ENCODE measurements at regions not wholly inside any gene's neighbourhood (a gene's known extent, or its start where the extent isn't known, plus 50 kb on each side); places are given as distances from the start of the nearest gene placed in this dataset.

- no peak for DNase-seq (ENCODE audit: low read depth)
Observed at GRCh38 chr4:180913750-180914149, 1329.5 kb upstream of the TENM3 start.

- no peak for DNase-seq (ENCODE audit: low read depth)
Observed at GRCh38 chr4:180923486-180923885, 1319.7 kb upstream of the TENM3 start.

DNA sequence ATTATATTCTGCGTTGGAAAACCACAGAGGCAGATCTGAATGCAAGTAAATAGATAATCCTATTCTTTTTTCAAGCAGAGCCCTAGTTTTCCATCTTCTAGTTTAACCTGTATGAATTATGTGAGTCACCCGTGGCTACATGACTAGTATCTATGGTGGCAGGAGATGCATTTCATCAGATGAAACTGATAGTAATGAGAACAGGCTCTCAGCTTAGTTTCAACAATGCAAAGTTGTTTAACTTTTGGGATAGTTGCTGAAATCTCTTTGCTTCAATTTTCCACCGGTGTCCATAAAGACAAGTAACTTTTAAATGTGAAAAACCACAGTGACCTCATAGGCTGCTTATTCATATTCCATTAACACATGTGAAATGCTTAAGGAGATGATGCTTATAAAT, 1317.4 kb upstream of the TENM3 start:
- no peak for DNase-seq (ENCODE audit: low read depth)

DNA sequence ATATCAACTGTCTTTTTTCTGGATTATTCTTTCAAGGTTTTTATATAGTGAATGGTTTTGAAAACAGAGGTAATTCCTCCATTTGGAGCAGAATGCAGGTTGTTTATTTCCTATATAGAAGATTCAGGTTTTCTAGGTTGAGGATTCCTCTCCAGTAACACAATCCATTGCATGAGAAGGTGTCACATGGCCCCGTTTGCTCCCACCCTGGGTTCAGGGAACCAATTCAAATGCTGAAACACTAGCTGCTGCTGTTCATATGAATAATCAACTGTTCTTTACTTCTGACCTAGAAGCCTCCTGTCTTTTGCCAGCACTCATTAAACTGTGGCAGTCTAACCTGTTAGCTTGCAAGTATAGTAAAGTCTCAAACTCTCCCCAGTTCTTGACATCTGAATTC, 1316.9 kb upstream of the TENM3 start:
- DNase-seq (ENCODE audit: low read depth) = no peak

DNA sequence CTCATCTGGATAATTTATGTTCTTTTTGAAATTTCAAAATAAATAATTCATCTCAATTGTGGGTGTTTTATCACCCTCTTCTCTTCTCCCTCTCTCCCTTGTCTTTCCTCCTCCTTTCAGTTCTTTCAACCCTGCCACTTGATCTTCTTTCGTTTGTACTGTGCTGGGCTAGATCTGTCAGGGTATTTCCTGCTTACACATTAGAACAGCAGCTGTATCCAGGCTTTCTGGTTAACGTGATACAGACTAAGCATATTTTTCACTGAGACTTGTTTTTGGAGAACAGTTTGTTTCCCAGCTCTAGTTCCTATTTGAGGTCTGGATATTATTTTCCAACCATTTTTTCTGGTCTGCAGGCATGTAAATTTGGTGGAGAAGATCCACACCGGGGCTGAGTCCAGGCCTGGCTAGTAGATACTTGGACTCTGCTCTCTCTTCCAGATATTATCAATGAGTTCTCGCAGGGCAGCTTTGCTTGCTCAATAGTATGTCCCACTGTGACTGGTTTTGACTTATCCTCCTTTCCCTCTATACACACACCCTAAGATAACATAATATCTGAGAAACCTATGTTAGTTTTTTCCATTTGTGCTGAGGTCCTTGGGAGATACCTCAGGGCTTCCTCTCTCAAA, 1310.7 kb upstream of the TENM3 start:
- no peak for DNase-seq (ENCODE audit: low read depth)

GRCh38 chr4:180937083-180937482, 1306.1 kb upstream of the TENM3 start:
- DNase-seq (ENCODE audit: low read depth) = no peak

- no peak for DNase-seq (ENCODE audit: low read depth)
Observed at GRCh38 chr4:180940680-180941079, 1302.5 kb upstream of the TENM3 start.

DNA sequence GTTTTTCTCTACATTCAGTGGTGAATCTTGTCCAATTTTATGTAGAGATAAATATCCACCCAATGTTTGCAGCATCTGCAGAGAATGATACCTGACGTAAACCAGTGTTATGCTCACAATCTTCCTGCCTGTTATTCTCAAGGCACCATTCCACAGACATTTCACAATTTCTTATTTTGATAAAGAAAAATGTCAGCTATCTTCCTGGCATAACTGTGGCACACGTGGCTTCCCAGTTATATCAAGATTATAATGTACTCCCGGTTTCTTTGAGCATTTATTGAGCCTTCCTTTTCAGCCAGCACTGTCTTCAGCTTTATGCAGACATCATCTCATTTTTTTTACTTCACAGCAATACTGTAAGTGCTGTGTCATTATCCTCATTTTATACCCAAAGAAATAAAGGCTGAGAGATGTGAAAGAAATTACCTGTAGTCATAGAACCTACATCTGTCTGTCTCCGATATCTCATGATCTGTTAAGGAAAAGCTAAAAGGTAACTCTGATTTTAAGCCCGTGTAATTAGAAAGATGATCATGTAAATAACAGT, 1300.8 kb upstream of the TENM3 start:
- DNase-seq (ENCODE audit: low read depth) = no peak

- DNase-seq (ENCODE audit: low read depth) = no peak
Observed at GRCh38 chr4:180946188-180946587, 1297.0 kb upstream of the TENM3 start.

GRCh38 chr4:180947425-180947824, 1295.8 kb upstream of the TENM3 start:
- DNase-seq (ENCODE audit: low read depth) = no peak

DNA sequence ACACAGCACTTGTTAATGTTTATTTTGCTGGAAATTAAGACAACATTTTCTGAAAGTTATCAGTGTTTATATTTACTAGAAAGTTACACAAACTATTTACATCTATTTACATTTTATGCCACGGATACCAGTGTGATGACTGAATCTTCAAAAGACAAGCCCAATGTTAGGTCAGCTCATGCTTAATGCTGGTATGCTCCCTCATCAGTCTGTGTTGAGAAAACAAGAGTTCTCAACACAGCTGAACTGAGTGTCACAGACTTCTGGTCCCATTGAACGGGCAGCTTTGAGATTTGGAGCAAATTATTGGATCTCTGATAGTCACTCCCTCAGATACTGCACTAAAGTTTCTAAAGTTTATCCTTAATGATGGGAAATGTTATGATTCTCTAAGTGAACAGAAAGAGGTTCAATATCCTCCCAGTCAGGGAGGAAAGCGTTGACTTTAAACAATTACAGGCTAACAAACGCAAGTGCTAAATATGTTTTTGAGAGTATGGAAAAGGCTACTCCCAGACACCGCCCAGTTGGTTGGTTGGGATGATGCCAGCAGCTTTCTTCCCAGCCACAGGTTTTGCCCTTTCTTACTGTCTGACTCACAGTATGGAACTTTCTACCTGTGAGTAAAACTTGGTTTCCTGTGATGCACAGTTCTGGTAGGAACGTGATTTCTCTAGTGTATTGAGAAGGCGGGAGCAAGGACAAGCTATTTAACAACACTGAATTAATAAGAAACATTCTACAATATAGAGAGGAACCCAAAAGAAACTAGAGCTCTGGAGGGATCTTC, 1293.6 kb upstream of the TENM3 start:
- no peak for DNase-seq (ENCODE audit: low read depth)

GRCh38 chr4:180950377-180950776, 1292.8 kb upstream of the TENM3 start:
- no peak for DNase-seq (ENCODE audit: low read depth)

- DNase-seq (ENCODE audit: low read depth) = no peak
Observed at GRCh38 chr4:180951312-180951711, 1291.9 kb upstream of the TENM3 start.

DNA sequence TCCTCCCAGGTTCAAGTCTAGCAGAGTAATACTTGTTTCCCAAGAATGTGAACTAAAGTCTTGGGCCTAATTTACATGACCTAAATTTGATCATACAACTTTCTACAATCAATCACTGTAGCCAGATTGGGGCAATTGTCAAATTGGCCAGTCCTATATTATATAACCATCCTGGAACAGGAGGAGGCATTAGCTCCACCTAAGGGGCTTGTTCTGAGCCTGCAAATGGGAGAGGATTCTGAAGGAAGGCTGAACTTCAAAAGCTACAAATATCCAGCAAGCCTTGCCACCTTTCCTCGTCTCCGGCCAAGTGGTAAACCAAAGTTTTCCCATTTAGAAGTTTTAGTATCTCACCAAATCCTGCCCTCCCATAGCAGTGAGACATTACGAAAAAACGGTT, 1289.6 kb upstream of the TENM3 start:
- no peak for DNase-seq (ENCODE audit: low read depth)

- DNase-seq (ENCODE audit: low read depth) = no peak
Observed at GRCh38 chr4:180960743-180961401, 1282.3 kb upstream of the TENM3 start.

- DNase-seq (ENCODE audit: low read depth) = no peak
Observed at GRCh38 chr4:180962268-180962667, 1280.9 kb upstream of the TENM3 start.

- no peak for DNase-seq (ENCODE audit: low read depth)
Observed at GRCh38 chr4:180966312-180966711, 1276.9 kb upstream of the TENM3 start.

- no peak for DNase-seq (ENCODE audit: low read depth)
Observed at GRCh38 chr4:180967936-180968335, 1275.3 kb upstream of the TENM3 start.

GRCh38 chr4:180973894-180974293, 1269.3 kb upstream of the TENM3 start:
- no peak for DNase-seq (ENCODE audit: low read depth)

GRCh38 chr4:180990931-180991330, 1252.3 kb upstream of the TENM3 start:
- no peak for DNase-seq (ENCODE audit: low read depth)

- no peak for DNase-seq (ENCODE audit: low read depth)
Observed at GRCh38 chr4:180993244-180993836, 1249.9 kb upstream of the TENM3 start.

DNA sequence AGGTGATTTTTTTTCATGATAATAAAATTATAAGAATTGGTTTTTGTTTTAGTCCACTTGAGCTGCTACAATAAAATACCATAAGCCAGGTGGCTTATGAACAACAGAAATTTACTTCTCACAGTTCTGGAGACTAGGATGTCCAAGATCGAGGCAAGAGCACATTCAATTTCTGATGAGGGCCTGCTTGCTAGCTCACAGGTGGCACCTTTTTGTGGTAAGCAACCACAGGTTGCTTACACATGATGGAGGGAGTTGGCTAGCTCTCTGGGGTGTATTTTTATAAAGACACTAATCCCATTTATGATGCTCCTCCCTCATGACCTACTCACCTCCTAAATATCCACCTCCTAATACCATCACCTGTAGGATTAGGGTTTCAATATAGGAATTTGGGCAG, 1248.5 kb upstream of the TENM3 start:
- no peak for DNase-seq (ENCODE audit: low read depth)

DNA sequence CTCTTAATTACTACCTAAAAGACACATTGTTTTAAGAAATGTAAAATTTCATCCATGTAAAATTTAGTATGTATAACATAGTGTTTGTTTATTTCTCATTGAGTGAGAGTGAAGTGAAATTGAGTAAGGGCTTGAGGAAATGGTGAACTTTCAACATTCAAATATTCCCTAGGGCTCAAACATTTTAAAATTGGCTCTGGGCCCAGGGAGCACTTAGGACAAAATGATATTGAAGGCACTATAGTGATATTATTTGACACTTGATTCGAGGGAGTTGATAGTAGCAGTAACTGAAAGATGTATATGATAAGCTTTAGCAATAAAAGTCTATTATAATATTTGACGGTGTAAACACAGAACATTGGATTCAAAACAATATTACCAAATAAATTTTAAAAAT, 1244.0 kb upstream of the TENM3 start:
- DNase-seq (ENCODE audit: low read depth) = no peak
